Smooth muscle cell (in vitro differentiated cells): ENCODE measurements at regions not wholly inside any gene's neighbourhood (a gene's known extent, or its start where the extent isn't known, plus 50 kb on each side); places are given as distances from the start of the nearest gene placed in this dataset.

Source experiments
- DNase-seq: peaks from one replicate; lab custom pipeline; 2025; ENCODE audit not compliant: unreplicated experiment; lab: John Stamatoyannopoulos, UW
- H2AFZ ChIP-seq: fragments of 200-600 bp; sonication (generic); 2 replicates; pipeline ENCODE4 v1.6.0; 2016; ENCODE audit warnings: antibody characterized with exemption, low read depth, mild to moderate bottlenecking
- H3F3A ChIP-seq: fragments of 200-600 bp; sonication (generic); 2 replicates; pipeline ENCODE4 v1.6.0; 2017; ENCODE audit warnings: antibody characterized with exemption, low read depth
- H3K27ac ChIP-seq: fragments of 200-600 bp; sonication (generic); 2 replicates; pipeline ENCODE4 v1.5.1; 2016; ENCODE audit warnings: low read depth, mild to moderate bottlenecking
- H3K27me3 ChIP-seq: fragments of 200-600 bp; sonication (generic); 2 replicates; pipeline ENCODE4 v1.6.1; 2016; ENCODE audit warnings: low read depth, mild to moderate bottlenecking
- H3K36me3 ChIP-seq: fragments of 200-600 bp; sonication (generic); 2 replicates; pipeline ENCODE4 v1.5.1; 2016; ENCODE audit warnings: low read depth
- H3K4me1 ChIP-seq: fragments of 200-600 bp; sonication (generic); 2 replicates; pipeline ENCODE4 v1.5.1; 2016; ENCODE audit warnings: low read depth
- H3K4me2 ChIP-seq: fragments of 200-600 bp; sonication (generic); 2 replicates; pipeline ENCODE4 v1.6.0; 2016; ENCODE audit warnings: mild to moderate bottlenecking
- H3K4me3 ChIP-seq: fragments of 200-600 bp; sonication (generic); 2 replicates; pipeline ENCODE4 v1.5.1; 2016; ENCODE audit warnings: mild to moderate bottlenecking
- H3K79me2 ChIP-seq: fragments of 200-600 bp; sonication (generic); 2 replicates; pipeline ENCODE4 v1.6.0; 2016; ENCODE audit warnings: low read depth, mild to moderate bottlenecking
- H3K9ac ChIP-seq: fragments of 200-600 bp; sonication (generic); 2 replicates; pipeline ENCODE4 v1.6.0; 2016; ENCODE audit warnings: low read depth
- H3K9me3 ChIP-seq: fragments of 200-600 bp; sonication (generic); replicated peaks from 2 replicates; pipeline ENCODE4 v1.5.1; 2016; ENCODE audit warnings: low read depth
- H4K20me1 ChIP-seq: fragments of 200-600 bp; sonication (generic); 2 replicates; pipeline ENCODE4 v1.6.0; 2016; ENCODE audit warnings: low read depth
- CTCF ChIP-seq: fragments of 200-600 bp; sonication (generic); IDR thresholded peaks from 2 replicates; pipeline ENCODE4 v1.5.1; 2017; ENCODE audit warnings: borderline replicate concordance, mild to moderate bottlenecking, antibody characterized with exemption; ENCODE audit not compliant: insufficient read depth, poor library complexity, severe bottlenecking
- WGBS: methylation state at CpG from one replicate; pipeline ENCODE4 v1.1.7; 2016; ENCODE audit warnings: low lambda C conversion rate; 5-methylcytosine and 5-hydroxymethylcytosine counted together

GRCh38 chr16:64116151-64116550, 1005.7 kb downstream of the CDH11 start:
- no peaks in the 10 kb centered on the region for H4K20me1 ChIP-seq
- H3K9ac ChIP-seq: no peak overlapping the region
- H3F3A ChIP-seq: no peaks in the 10 kb centered on the region
- H3K36me3 ChIP-seq: no peaks in the 10 kb centered on the region
- H2AFZ ChIP-seq: no peak overlapping the region
- H3K9me3 ChIP-seq: no peaks in the 10 kb centered on the region
- H3K79me2 ChIP-seq: no peaks in the 10 kb centered on the region
- no peak overlapping the region for H3K4me3 ChIP-seq
- DNase-seq: no peak
- no peak overlapping the region for H3K4me2 ChIP-seq
- no peaks in the 10 kb centered on the region for H3K27me3 ChIP-seq
- WGBS: 79% methylated on average over 1 of the region's 1 CpG
- H3K27ac ChIP-seq: no peak overlapping the region
- TF ChIP-seq CTCF: no peak
- H3K4me1 ChIP-seq: no peaks in the 10 kb centered on the region

GRCh38 chr16:64109241-64109640, 1012.6 kb downstream of the CDH11 start:
- 82% methylated on average over 2 of the region's 2 CpGs for WGBS

GRCh38 chr16:64102654-64103053, 1019.2 kb downstream of the CDH11 start:
- no peaks in the 10 kb centered on the region for H3K9me3 ChIP-seq
- H4K20me1 ChIP-seq: no peaks in the 10 kb centered on the region
- no peaks in the 10 kb centered on the region for H3K4me1 ChIP-seq
- no peaks in the 10 kb centered on the region for H3K36me3 ChIP-seq
- H3K27ac ChIP-seq: no peak overlapping the region
- no peaks in the 10 kb centered on the region for H3F3A ChIP-seq
- H3K4me2 ChIP-seq: no peak overlapping the region
- no peak overlapping the region for H2AFZ ChIP-seq
- no peak overlapping the region for H3K9ac ChIP-seq
- no peak for DNase-seq
- H3K4me3 ChIP-seq: no peak overlapping the region
- H3K27me3 ChIP-seq: no peaks in the 10 kb centered on the region
- no peak for TF ChIP-seq CTCF
- WGBS: 69% methylated on average over 2 of the region's 2 CpGs
- no peaks in the 10 kb centered on the region for H3K79me2 ChIP-seq

More at GRCh38 chr16:64109241-64109640, 1012.6 kb downstream of the CDH11 start:
- no peak for DNase-seq
- no peak for TF ChIP-seq CTCF
- H3K9me3 ChIP-seq: no peaks in the 10 kb centered on the region
- H2AFZ ChIP-seq: no peak overlapping the region
- no peaks in the 10 kb centered on the region for H3K36me3 ChIP-seq
- no peak overlapping the region for H3K4me2 ChIP-seq
- H3K27ac ChIP-seq: no peak overlapping the region
- H3K27me3 ChIP-seq: no peaks in the 10 kb centered on the region
- H3K4me1 ChIP-seq: no peaks in the 10 kb centered on the region
- H4K20me1 ChIP-seq: no peaks in the 10 kb centered on the region
- H3K9ac ChIP-seq: no peak overlapping the region
- H3F3A ChIP-seq: no peaks in the 10 kb centered on the region
- no peak overlapping the region for H3K4me3 ChIP-seq
- no peaks in the 10 kb centered on the region for H3K79me2 ChIP-seq

- H3K79me2 ChIP-seq: no peaks in the 10 kb centered on the region
- H3K4me2 ChIP-seq: no peak overlapping the region
- TF ChIP-seq CTCF: no peak
- H2AFZ ChIP-seq: no peak overlapping the region
- DNase-seq: no peak
- WGBS: 95% methylated on average over 1 of the region's 1 CpG
- no peak overlapping the region for H3K4me3 ChIP-seq
- H3F3A ChIP-seq: no peaks in the 10 kb centered on the region
- no peak overlapping the region for H3K27ac ChIP-seq
- H3K4me1 ChIP-seq: no peaks in the 10 kb centered on the region
- H3K36me3 ChIP-seq: no peaks in the 10 kb centered on the region
- H3K27me3 ChIP-seq: no peaks in the 10 kb centered on the region
- H3K9ac ChIP-seq: no peak overlapping the region
- no peaks in the 10 kb centered on the region for H3K9me3 ChIP-seq
- no peaks in the 10 kb centered on the region for H4K20me1 ChIP-seq
Measured at GRCh38 chr16:64098451-64098850, 1023.4 kb downstream of the CDH11 start.
